SU-DHL-6 (cell line): ENCODE measurements at regions not wholly inside any gene's neighbourhood (a gene's known extent, or its start where the extent isn't known, plus 50 kb on each side); places are given as distances from the start of the nearest gene placed in this dataset.
"Not testable (repeated sequence)": the region's sequence is repeated elsewhere in the genome, so short reads cannot be mapped to it uniquely, and the experiment has no call there.

ENCODE experiments used
- CTCF ChIP-seq: fragments of 200-600 bp; sonication (generic); IDR thresholded peaks from one replicate; pipeline ENCODE4 v1.5.1; 2017; ENCODE audit warnings: antibody characterized with exemption, mild to moderate bottlenecking, low read length, moderate library complexity; ENCODE audit not compliant: insufficient read depth, poor library complexity, severe bottlenecking
- EZH2phosphoT487 ChIP-seq: fragments of 200-600 bp; sonication (generic), shearing (Covaris generic); conservative IDR thresholded peaks from 2 replicates; pipeline ENCODE4 v1.6.1; 2018; ENCODE audit warnings: mild to moderate bottlenecking, antibody characterized with exemption, low read length, moderate library complexity, mixed read lengths

- TF ChIP-seq EZH2phosphoT487, CTCF: not testable (repeated sequence)
Measured at GRCh38 chr4:114147619-114148208, 168.3 kb upstream of the ARSJ start.
